ENCODE measurements at regions not wholly inside any gene's neighbourhood (a gene's known extent, or its start where the extent isn't known, plus 50 kb on each side); places are given as distances from the start of the nearest gene placed in this dataset.
"Not testable (repeated sequence)": the region's sequence is repeated elsewhere in the genome, so short reads cannot be mapped to it uniquely, and the experiment has no call there.

- H3K4me1 ChIP-seq; H3K4me3 Mint-ChIP-seq (ENCODE audit: unreplicated experiment); H3K27ac Mint-ChIP-seq (ENCODE audit: unreplicated experiment); H3K9me3 ChIP-seq; H3K4me1 Mint-ChIP-seq (ENCODE audit: low read depth, unreplicated experiment); H3K4me3 ChIP-seq (ENCODE audit: low read depth, low read length); intact Hi-C loops (cut with micrococcal nuclease; ENCODE audit: unreplicated experiment); H3K27me3 ChIP-seq (replicated peaks; ENCODE audit: control insufficient read depth, insufficient read depth, low read length); CTCF ChIA-PET; POLR2A ChIA-PET; DNase-seq; H3K36me3 ChIP-seq (ENCODE audit: control insufficient read depth, insufficient read depth, low read length); BruUV-seq (replicated peaks); H3K27me3 Mint-ChIP-seq (ENCODE audit: insufficient read depth, unreplicated experiment); H3K9me3 Mint-ChIP-seq (ENCODE audit: unreplicated experiment); H3K36me3 Mint-ChIP-seq (ENCODE audit: insufficient read depth, unreplicated experiment): not testable (repeated sequence)
These were observed 295.6 kb downstream of the RTP5 start for GRCh38 chr2:242165115-242165514.

GRCh38 chr2:242171290-242171689, 301.8 kb downstream of the RTP5 start:
- H3K36me3 Mint-ChIP-seq (ENCODE audit: insufficient read depth, unreplicated experiment); intact Hi-C loops (cut with micrococcal nuclease; ENCODE audit: unreplicated experiment); H3K9me3 Mint-ChIP-seq (ENCODE audit: unreplicated experiment); H3K27me3 ChIP-seq (replicated peaks; ENCODE audit: control insufficient read depth, insufficient read depth, low read length); POLR2A ChIA-PET; H3K4me1 ChIP-seq; H3K27me3 Mint-ChIP-seq (ENCODE audit: insufficient read depth, unreplicated experiment); DNase-seq; H3K4me3 ChIP-seq (ENCODE audit: low read depth, low read length); H3K4me1 Mint-ChIP-seq (ENCODE audit: low read depth, unreplicated experiment); H3K27ac Mint-ChIP-seq (ENCODE audit: unreplicated experiment); H3K9me3 ChIP-seq; BruUV-seq (replicated peaks); H3K36me3 ChIP-seq (ENCODE audit: control insufficient read depth, insufficient read depth, low read length); CTCF ChIA-PET; H3K4me3 Mint-ChIP-seq (ENCODE audit: unreplicated experiment): not testable (repeated sequence)
